ENCODE measurements at regions not wholly inside any gene's neighbourhood (a gene's known extent, or its start where the extent isn't known, plus 50 kb on each side); places are given as distances from the start of the nearest gene placed in this dataset.

- TF ChIP-seq JUNB (IDR thresholded peaks at IDR 0.05; ENCODE audit: unreplicated experiment) = no peak
- no peak for TF ChIP-seq ZNF331 (CRISPR knock-in tag; IDR thresholded peaks at IDR 0.05; ENCODE audit: low read depth)
- TF ChIP-seq STAT1 (IDR thresholded peaks at IDR 0.05; ENCODE audit: unreplicated experiment) = no peak
- no peak for TF ChIP-seq POLR2AphosphoS5 (IDR thresholded peaks at IDR 0.05; ENCODE audit: low read depth)
Measured at GRCh38 chr6:101042966-101043365, 161.8 kb upstream of the ASCC3 start (continued).

- Mint-ChIP-seq H3K27me3 (ENCODE audit: insufficient read depth, low read depth, poor library complexity) (peaks cover 4% of the 10 kb centered on the region), H3K36me3 (ENCODE audit: low read depth) (peaks cover 3% of the 10 kb centered on the region; the same call in 1 of the 3 replicates), H3K9me3 (peaks cover 10% of the 10 kb centered on the region; the same call in 1 of the 3 replicates), H3K4me3 (no peak overlapping the region), H3K27ac (no peak overlapping the region), H3K4me1 (no peaks in the 10 kb centered on the region)
- no peak for TF ChIP-seq ETS1 (IDR thresholded peaks at IDR 0.05)
- TF ChIP-seq JUNB (IDR thresholded peaks at IDR 0.05; ENCODE audit: unreplicated experiment) = no peak
- TF ChIP-seq EZH2 (IDR thresholded peaks at IDR 0.05; ENCODE audit: low read depth, unreplicated experiment) = no peak
- TF ChIP-seq STAT1 (IDR thresholded peaks at IDR 0.05; ENCODE audit: unreplicated experiment) = no peak
- no peak for TF ChIP-seq EZH2phosphoT487 (IDR thresholded peaks at IDR 0.05; ENCODE audit: unreplicated experiment)
- Histone ChIP-seq H3K9me2 (ENCODE audit: insufficient read depth) (no peaks in the 10 kb centered on the region; the same call in 1 of the 2 replicates), H3K4me1 (ENCODE audit: insufficient read depth) (no peaks in the 10 kb centered on the region), H3K36me3 (ENCODE audit: insufficient read depth) (no peaks in the 10 kb centered on the region; the same call in 1 of the 2 replicates), H3K27ac (ENCODE audit: low read depth) (no peak overlapping the region), H2AFZ (no peak overlapping the region), H3K79me2 (replicated peaks; ENCODE audit: insufficient read depth) (no peaks in the 10 kb centered on the region), H3K4me2 (no peak overlapping the region), H3K4me3 (no peak overlapping the region), H3F3A (replicated peaks; ENCODE audit: low read depth) (no peaks in the 10 kb centered on the region), H3K27me3 (ENCODE audit: insufficient read depth) (no peaks in the 10 kb centered on the region), H4K20me1 (replicated peaks; ENCODE audit: insufficient read depth) (no peaks in the 10 kb centered on the region)
- DNase-seq (ENCODE audit: low spot score) (no peak), ATAC-seq (no peak)
Measured at GRCh38 chr6:101058296-101058695, 177.2 kb upstream of the ASCC3 start.

- Mint-ChIP-seq H3K4me1 (no peaks in the 10 kb centered on the region), H3K9me3 (peaks cover 31% of the 10 kb centered on the region; the same call in 2 of the 3 replicates), H3K27ac (no peak overlapping the region), H3K4me3 (no peak overlapping the region), H3K27me3 (ENCODE audit: insufficient read depth, low read depth, poor library complexity) (peaks cover 2% of the 10 kb centered on the region), H3K36me3 (ENCODE audit: low read depth) (peaks cover 12% of the 10 kb centered on the region; the same call in 2 of the 3 replicates)
- H3K9me2 ChIP-seq (ENCODE audit: insufficient read depth) = no peaks in the 10 kb centered on the region; the same call in 1 of the 2 replicates
- TF ChIP-seq EZH2phosphoT487 (IDR thresholded peaks at IDR 0.05; ENCODE audit: unreplicated experiment) = no peak
- no peak for TF ChIP-seq JUNB (IDR thresholded peaks at IDR 0.05; ENCODE audit: unreplicated experiment)
- no peak for TF ChIP-seq NANOG (IDR thresholded peaks at IDR 0.05; ENCODE audit: borderline replicate concordance)
- no peaks in the 10 kb centered on the region; the same call in 1 of the 2 replicates for H3K36me3 ChIP-seq (ENCODE audit: insufficient read depth)
- H3K4me1 ChIP-seq (ENCODE audit: insufficient read depth) = no peaks in the 10 kb centered on the region
- H3K27ac ChIP-seq (ENCODE audit: low read depth) = no peak overlapping the region
- H3K4me3 ChIP-seq = no peak overlapping the region
- H3K4me2 ChIP-seq = no peak overlapping the region
- ATAC-seq = no peak
- no peaks in the 10 kb centered on the region for H3K79me2 ChIP-seq (replicated peaks; ENCODE audit: insufficient read depth)
- no peaks in the 10 kb centered on the region for H3F3A ChIP-seq (replicated peaks; ENCODE audit: low read depth)
- H4K20me1 ChIP-seq (replicated peaks; ENCODE audit: insufficient read depth) = no peaks in the 10 kb centered on the region
- no peaks in the 10 kb centered on the region for H3K27me3 ChIP-seq (ENCODE audit: insufficient read depth)
- H2AFZ ChIP-seq = no peak overlapping the region
- DNase-seq (ENCODE audit: low spot score) = no peak
Measured at GRCh38 chr6:101066481-101066880, 185.4 kb upstream of the ASCC3 start.
